HCT116 (cell line): ENCODE measurements at regions not wholly inside any gene's neighbourhood (a gene's known extent, or its start where the extent isn't known, plus 50 kb on each side); places are given as distances from the start of the nearest gene placed in this dataset.
A peak's percentile ranks its signal among the peaks of the same experiment; 100 is the strongest.
"Not testable (repeated sequence)": the region's sequence is repeated elsewhere in the genome, so short reads cannot be mapped to it uniquely, and the experiment has no call there.

Experiments
- ATAC-seq: fragments of 200-7000 bp; cut with Tn5 transposase; 2 replicates; pipeline ENCODE4 v1.9.1; 2020; ENCODE audit warnings: mild to moderate bottlenecking, moderate library complexity
- BruUV-seq: library from RNA; stranded (reverse); fragments of 400-500 nt; replicated peaks from 2 replicates; lab custom pipeline; 2021; lab: Mats Ljungman, UMichigan
- CTCF ChIA-PET: fragments of 300-600 bp; sonication (Branson Sonifier 250); formaldehyde crosslinking; loops from one replicate; lab custom pipeline; 2021; ENCODE audit warnings: antibody characterized with exemption; lab: Charles Lee
- POLR2A ChIA-PET: fragments of 300-600, 350-600 bp; sonication (Branson Sonifier 250); formaldehyde crosslinking; loops from one replicate; lab custom pipeline; 2021; ENCODE audit warnings: antibody characterized with exemption; lab: Charles Lee
- RAD21 ChIA-PET, 2 experiments: fragments of 300-600 bp; sonication (Branson Sonifier 250); formaldehyde crosslinking; loops; one replicate each; lab custom pipeline; 2023; ENCODE audit warnings: low total read pairs in 2 of 2; ENCODE audit not compliant: uncharacterized antibody in 2 of 2, unreplicated experiment in 2 of 2, low non-redundant PET in 1 of 2; lab: Charles Lee
- DNase-seq: peaks from one replicate; pipeline ENCODE4 v3.0.0-alpha.2; 2010; ENCODE audit warnings: low read depth, low spot score
- H2AFZ ChIP-seq: fragments of 200-600 bp; shearing (Covaris generic), sonication (generic); 2 replicates; pipeline ENCODE4 v1.6.1; 2017; ENCODE audit warnings: low read depth, mixed run types, mixed read lengths, antibody characterized with exemption, low read length; ENCODE audit not compliant: poor library complexity, severe bottlenecking
- H3K27ac ChIP-seq: 2 replicates; pipeline ENCODE4 v1.5.1; 2012; ENCODE audit warnings: low read depth, low read length
- H3K27me3 ChIP-seq: fragments of 200-600 bp; sonication (generic); 2 replicates; pipeline ENCODE4 v1.6.1; 2016; ENCODE audit warnings: mixed run types, low read length, mixed read lengths; ENCODE audit not compliant: insufficient read depth
- H3K36me3 ChIP-seq, 2 experiments: fragments of 200-500 bp in 1 of 2; fragments of 200-600 bp in 1 of 2; sonication (Bioruptor generic) in 1 of 2; sonication (generic) in 1 of 2; 2 replicates each; pipeline versions ENCODE4 v1.5.1 to v1.6.1; 2014 to 2016; ENCODE audit warnings: low read length in 2 of 2, inconsistent platforms in 1 of 2, mixed read lengths in 1 of 2, mixed run types in 1 of 2; ENCODE audit not compliant: insufficient read depth in 2 of 2, control insufficient read depth in 1 of 2
- H3K4me1 ChIP-seq, 2 experiments: fragments of 200-600 bp in 1 of 2; sonication (generic) in 1 of 2; 2 replicates each; pipeline versions ENCODE4 v1.5.1 to v1.6.1; 2012 to 2017; ENCODE audit warnings: low read length in 2 of 2, inconsistent platforms in 1 of 2, mild to moderate bottlenecking in 1 of 2, mixed read lengths in 1 of 2, mixed run types in 1 of 2, moderate library complexity in 1 of 2; ENCODE audit not compliant: insufficient read depth in 2 of 2, control insufficient read depth in 1 of 2
- H3K4me2 ChIP-seq: fragments of 200-600 bp; sonication (generic); 2 replicates; pipeline ENCODE4 v1.6.1; 2017; ENCODE audit warnings: mixed run types, low read length, mixed read lengths
- H3K4me3 ChIP-seq, 2 experiments: fragments of 200-600 bp in 1 of 2; sonication (generic) in 1 of 2; replicated peaks in 1 of 2; 2 replicates each; pipeline ENCODE4 v1.5.1; 2011 to 2016; ENCODE audit warnings: low read length in 2 of 2, control low read depth in 1 of 2, low read depth in 1 of 2, mild to moderate bottlenecking in 1 of 2, mixed read lengths in 1 of 2, mixed run types in 1 of 2
- H3K79me2 ChIP-seq: fragments of 200-600 bp; sonication (generic); 2 replicates; pipeline ENCODE4 v1.6.1; 2017; ENCODE audit warnings: mild to moderate bottlenecking, mixed run types, low read length, moderate library complexity, mixed read lengths; ENCODE audit not compliant: insufficient read depth
- H3K9ac ChIP-seq: fragments of 200-600 bp; sonication (generic); 2 replicates; pipeline ENCODE4 v1.6.1; 2016; ENCODE audit warnings: low read length, mixed read lengths
- H3K9me2 ChIP-seq: fragments of 200-600 bp; sonication (generic), shearing (Covaris generic); 2 replicates; pipeline ENCODE4 v1.6.1; 2017; ENCODE audit warnings: mixed run types, mild to moderate bottlenecking, moderate library complexity; ENCODE audit not compliant: insufficient read depth
- H3K9me3 ChIP-seq, 2 experiments: fragments of 200-500 bp in 1 of 2; fragments of 200-600 bp in 1 of 2; sonication (Bioruptor generic) in 1 of 2; sonication (generic) in 1 of 2; 2 replicates each; pipeline ENCODE4 v1.6.1; 2014 to 2017; ENCODE audit warnings: low read length in 2 of 2, mixed read lengths in 2 of 2, inconsistent platforms in 1 of 2, low read depth in 1 of 2, mild to moderate bottlenecking in 1 of 2, mixed run types in 1 of 2, moderate library complexity in 1 of 2; ENCODE audit not compliant: control insufficient read depth in 1 of 2, insufficient read depth in 1 of 2
- H4K20me1 ChIP-seq: fragments of 200-600 bp; sonication (generic), shearing (Covaris generic); 2 replicates; pipeline ENCODE4 v1.6.1; 2017; ENCODE audit warnings: mixed run types, mild to moderate bottlenecking, moderate library complexity; ENCODE audit not compliant: insufficient read depth
- ATF3 ChIP-seq: IDR thresholded peaks from 2 replicates; pipeline ENCODE4 v1.6.1; 2012
- CTCF ChIP-seq, 3 experiments: fragments of 200-600 bp in 1 of 3; sonication (generic) in 1 of 3; IDR thresholded peaks in 2 of 3; conservative IDR thresholded peaks in 1 of 3; 2 replicates each; pipeline ENCODE4 v1.5.1; 2012 to 2017; ENCODE audit warnings: low read depth in 2 of 3, low read length in 2 of 3, antibody characterized with exemption in 1 of 3, borderline replicate concordance in 1 of 3, control low read depth in 1 of 3, mild to moderate bottlenecking in 1 of 3, mixed read lengths in 1 of 3, mixed run types in 1 of 3, moderate library complexity in 1 of 3; ENCODE audit not compliant: insufficient read depth in 1 of 3
- JUND ChIP-seq: IDR thresholded peaks from 2 replicates; pipeline ENCODE4 v1.6.1; 2012
- RAD21 ChIP-seq: IDR thresholded peaks from 2 replicates; pipeline ENCODE4 v1.6.1; 2012; ENCODE audit warnings: low read depth, mild to moderate bottlenecking
- SP1 ChIP-seq: IDR thresholded peaks from 2 replicates; pipeline ENCODE4 v1.6.1; 2012; ENCODE audit warnings: low read depth
- SRF ChIP-seq: IDR thresholded peaks from 2 replicates; pipeline ENCODE4 v1.6.1; 2012; ENCODE audit warnings: low read depth
- YY1 ChIP-seq: IDR thresholded peaks from 2 replicates; pipeline ENCODE4 v1.6.1; 2011; ENCODE audit warnings: low read length, low read depth, moderate library complexity, mild to moderate bottlenecking; ENCODE audit not compliant: insufficient replicate concordance; ENCODE audit errors: extremely low read depth
- intact Hi-C: fragments of 100-400 bp; cut with micrococcal nuclease; formaldehyde crosslinking; loops from 2 replicates; pipeline ENCODE4 v1.10.0; 2022

DNA sequence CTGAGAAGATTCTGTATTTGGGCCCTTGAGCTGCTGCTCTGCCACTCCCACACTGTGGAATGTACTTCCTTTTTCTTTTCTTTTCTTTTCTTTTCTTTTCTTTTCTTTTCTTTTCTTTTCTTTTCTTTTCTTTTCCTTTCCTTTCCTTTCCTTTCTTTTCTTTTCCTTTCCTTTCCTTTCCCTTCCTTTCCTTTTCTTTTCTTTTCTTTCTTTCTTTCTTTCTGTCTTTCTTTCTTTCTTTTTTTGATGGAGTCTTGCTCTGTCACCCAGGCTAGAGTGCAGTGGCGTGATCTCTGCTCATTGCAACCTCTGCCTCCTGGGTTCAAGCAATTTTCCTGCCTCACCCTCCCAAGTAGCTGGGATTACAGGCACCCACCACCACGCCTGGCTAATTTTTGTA lies 89.8 kb downstream of the DNAAF6 start:
- H2AFZ ChIP-seq, H3K4me1 ChIP-seq, POLR2A ChIA-PET, H3K36me3 ChIP-seq, H3K4me2 ChIP-seq, CTCF ChIA-PET, ATAC-seq, H3K9me2 ChIP-seq, H4K20me1 ChIP-seq, RAD21 ChIA-PET, H3K9me3 ChIP-seq, H3K79me2 ChIP-seq, BruUV-seq, H3K4me3 ChIP-seq, H3K27me3 ChIP-seq, DNase-seq, H3K9ac ChIP-seq, H3K27ac ChIP-seq: not testable (repeated sequence)
- intact Hi-C loops = loop anchor here (10.0 kb wide), 1 partner anchor 191 kb away; no protein-coding TSS in a partner anchor

- Histone ChIP-seq H3K36me3 (no peaks in the 10 kb centered on the region), H3K9me3 (no peaks in the 10 kb centered on the region), H3K9ac (no peak overlapping the region), H3K27ac (no peak overlapping the region), H3K9me2 (no peaks in the 10 kb centered on the region), H2AFZ (no peak overlapping the region), H3K4me2 (no peak overlapping the region), H3K79me2 (no peaks in the 10 kb centered on the region), H3K4me1 (no peaks in the 10 kb centered on the region; a peak in 1 of 4 replicates), H3K4me3 (no peak overlapping the region), H4K20me1 (no peaks in the 10 kb centered on the region), H3K27me3 (no peaks in the 10 kb centered on the region)
- TF ChIP-seq SP1 (peak; percentile 16; the same call in 1 of the 2 replicates), SRF (no peak), CTCF (IDR thresholded peaks at IDR 0.05 in 2 of 3, conservative IDR thresholded peaks at IDR 0.05 in 1 of 3; ENCODE audit: borderline replicate concordance in 1 of 3, insufficient read depth in 1 of 3, low read depth in 2 of 3, low read length in 2 of 3) (no peak), YY1 (no peak), ATF3 (no peak), JUND (no peak), RAD21 (no peak)
- no TSS peak for BruUV-seq
- ATAC-seq = no peak
- no peak for DNase-seq
- POLR2A ChIA-PET = no interaction called here
- intact Hi-C loops = loop anchor here (10.0 kb wide), 1 partner anchor 193 kb away; no protein-coding TSS in a partner anchor
- RAD21 ChIA-PET = no interaction called here
- CTCF ChIA-PET = no interaction called here
These were observed 91.9 kb downstream of the DNAAF6 start for GRCh38 chrX:107298276-107298675.
